ENCODE measurements at regions not wholly inside any gene's neighbourhood (a gene's known extent, or its start where the extent isn't known, plus 50 kb on each side); places are given as distances from the start of the nearest gene placed in this dataset.
A peak's percentile ranks its signal among the peaks of the same experiment; 100 is the strongest.
"Not testable (repeated sequence)": the region's sequence is repeated elsewhere in the genome, so short reads cannot be mapped to it uniquely, and the experiment has no call there.

GRCh38 chr16:29231244-29231643 lies 175.3 kb downstream of the NPIPB11 start:
- DNase-seq: no peak

- no peak for DNase-seq
Measured at GRCh38 chr16:29230671-29231096, 175.8 kb downstream of the NPIPB11 start.

- not testable (repeated sequence) for DNase-seq
Measured at GRCh38 chr16:29230006-29230668, 176.4 kb downstream of the NPIPB11 start.

GRCh38 chr16:29229616-29230005 lies 176.9 kb downstream of the NPIPB11 start:
- not testable (repeated sequence) for DNase-seq

GRCh38 chr16:29228664-29229611 lies 177.6 kb downstream of the NPIPB11 start:
- DNase-seq: not testable (repeated sequence)

GRCh38 chr16:29227751-29228663 lies 178.5 kb downstream of the NPIPB11 start:
- DNase-seq: not testable (repeated sequence)

- no peak for DNase-seq
Measured at GRCh38 chr16:29226782-29227181, 179.7 kb downstream of the NPIPB11 start.

- DNase-seq: not testable (repeated sequence)
Measured at GRCh38 chr16:29224675-29225074, 181.8 kb downstream of the NPIPB11 start.

GRCh38 chr16:29222615-29223014 lies 183.9 kb downstream of the NPIPB11 start:
- DNase-seq: not testable (repeated sequence)

GRCh38 chr16:29222008-29222407 lies 184.5 kb downstream of the NPIPB11 start:
- not testable (repeated sequence) for DNase-seq

GRCh38 chr16:29221281-29221955 lies 185.1 kb downstream of the NPIPB11 start:
- not testable (repeated sequence) for DNase-seq

GRCh38 chr16:29220647-29221191 lies 185.8 kb downstream of the NPIPB11 start:
- peak; percentile 77 for DNase-seq

- DNase-seq: not testable (repeated sequence)
Measured at GRCh38 chr16:29219966-29220646, 186.4 kb downstream of the NPIPB11 start.

GRCh38 chr16:29219562-29219961 lies 186.9 kb downstream of the NPIPB11 start:
- not testable (repeated sequence) for DNase-seq

- not testable (repeated sequence) for DNase-seq
Measured at GRCh38 chr16:29218649-29219048, 187.9 kb downstream of the NPIPB11 start.

- not testable (repeated sequence) for DNase-seq
Measured at GRCh38 chr16:29218171-29218570, 188.3 kb downstream of the NPIPB11 start.

- DNase-seq: not testable (repeated sequence)
Measured at GRCh38 chr16:29217752-29218126, 188.8 kb downstream of the NPIPB11 start.

GRCh38 chr16:29217104-29217751 lies 189.3 kb downstream of the NPIPB11 start:
- not testable (repeated sequence) for DNase-seq

GRCh38 chr16:29213770-29214169 lies 192.7 kb downstream of the NPIPB11 start:
- not testable (repeated sequence) for DNase-seq

- DNase-seq: not testable (repeated sequence)
Measured at GRCh38 chr16:29213251-29213650, 193.3 kb downstream of the NPIPB11 start.
